HG02852 (cell line): ENCODE measurements at regions not wholly inside any gene's neighbourhood (a gene's known extent, or its start where the extent isn't known, plus 50 kb on each side); places are given as distances from the start of the nearest gene placed in this dataset.

Experiments
- ATAC-seq: cut with Tn5 transposase; IDR thresholded peaks from one replicate; pipeline ENCODE4 v1.9.1; 2021; ENCODE audit warnings: mild to moderate bottlenecking, moderate library complexity; ENCODE audit not compliant: unreplicated experiment

- no peak for ATAC-seq
These were observed 699.6 kb downstream of the CDH11 start for GRCh38 chr16:64422259-64422658.

GRCh38 chr16:64421515-64421914, 700.3 kb downstream of the CDH11 start:
- no peak for ATAC-seq

- no peak for ATAC-seq
These were observed 702.0 kb downstream of the CDH11 start for GRCh38 chr16:64419832-64420231.

GRCh38 chr16:64417711-64418227, 704.1 kb downstream of the CDH11 start:
- no peak for ATAC-seq

- ATAC-seq: no peak
These were observed 705.5 kb downstream of the CDH11 start for GRCh38 chr16:64416216-64417005.

- no peak for ATAC-seq
These were observed 709.1 kb downstream of the CDH11 start for GRCh38 chr16:64412578-64413280.

- no peak for ATAC-seq
These were observed 711.6 kb downstream of the CDH11 start for GRCh38 chr16:64410306-64410705.

GRCh38 chr16:64409783-64410210, 712.1 kb downstream of the CDH11 start:
- no peak for ATAC-seq

- ATAC-seq: no peak
These were observed 713.2 kb downstream of the CDH11 start for GRCh38 chr16:64408699-64409098.

- no peak for ATAC-seq
These were observed 715.1 kb downstream of the CDH11 start for GRCh38 chr16:64406770-64407181.

- no peak for ATAC-seq
These were observed 718.5 kb downstream of the CDH11 start for GRCh38 chr16:64403352-64403751.

GRCh38 chr16:64398793-64399192, 723.1 kb downstream of the CDH11 start:
- ATAC-seq: no peak

GRCh38 chr16:64397945-64398508, 723.8 kb downstream of the CDH11 start:
- no peak for ATAC-seq

- no peak for ATAC-seq
These were observed 724.8 kb downstream of the CDH11 start for GRCh38 chr16:64397042-64397441.

GRCh38 chr16:64394061-64394460, 727.8 kb downstream of the CDH11 start:
- no peak for ATAC-seq

- ATAC-seq: no peak
These were observed 729.4 kb downstream of the CDH11 start for GRCh38 chr16:64392456-64392855.

GRCh38 chr16:64391063-64391600, 730.7 kb downstream of the CDH11 start:
- no peak for ATAC-seq

- no peak for ATAC-seq
These were observed 731.8 kb downstream of the CDH11 start for GRCh38 chr16:64390102-64390501.

GRCh38 chr16:64384636-64385035, 737.2 kb downstream of the CDH11 start:
- ATAC-seq: no peak

GRCh38 chr16:64381979-64382378, 739.9 kb downstream of the CDH11 start:
- ATAC-seq: no peak

- no peak for ATAC-seq
These were observed 741.1 kb downstream of the CDH11 start for GRCh38 chr16:64380751-64381150.
